Stimulated activated CD8-positive, alpha-beta memory T cell treated with anti-CD3 and anti-CD28 coated beads, Interleukin-2, amount 100 ng/mL, for 1 hour (primary cell): ENCODE measurements at regions not wholly inside any gene's neighbourhood (a gene's known extent, or its start where the extent isn't known, plus 50 kb on each side); places are given as distances from the start of the nearest gene placed in this dataset.

Experiments
- DNase-seq, 2 donors: peaks; one replicate each; pipeline ENCODE4 v3.0.0-alpha.2; 2020; ENCODE audit warnings: low read depth in 2 of 2

DNA sequence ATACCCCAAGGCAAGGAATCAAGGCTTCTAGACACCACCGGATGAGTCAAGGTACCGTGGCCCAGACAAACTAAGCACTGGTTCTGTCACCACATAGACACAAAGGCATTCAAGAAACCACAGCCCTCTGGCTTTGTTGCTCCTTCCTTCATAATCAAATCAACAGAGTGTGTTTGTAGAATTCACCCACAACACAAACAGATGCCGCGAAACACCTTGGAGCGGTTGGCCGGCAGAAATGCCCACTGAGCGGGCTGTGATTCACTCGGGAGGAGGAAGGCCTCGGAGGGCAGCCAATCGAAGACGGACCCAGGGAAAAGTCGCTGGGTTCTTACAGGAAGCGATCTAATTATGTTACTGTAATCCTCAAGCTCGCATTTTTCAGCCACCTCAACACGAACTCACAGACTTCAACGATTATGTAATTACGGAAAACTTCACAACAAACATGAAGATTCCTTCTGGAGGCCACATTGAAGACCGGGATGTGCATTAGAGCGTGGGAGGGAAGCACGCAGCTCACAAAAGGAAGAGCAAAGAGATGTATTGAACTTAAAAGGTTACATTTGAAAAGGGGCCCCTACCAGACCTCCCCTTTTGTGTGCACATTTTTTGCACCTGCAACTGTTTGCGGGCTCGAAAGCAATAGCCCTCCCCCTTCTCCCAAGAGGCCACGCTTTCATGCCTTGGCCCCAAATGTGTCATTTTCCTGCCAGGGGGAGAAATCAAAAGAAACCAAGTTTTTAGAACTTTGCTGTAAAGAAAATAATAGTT lies 184.7 kb upstream of the PREP start:
- no peak for DNase-seq

DNA sequence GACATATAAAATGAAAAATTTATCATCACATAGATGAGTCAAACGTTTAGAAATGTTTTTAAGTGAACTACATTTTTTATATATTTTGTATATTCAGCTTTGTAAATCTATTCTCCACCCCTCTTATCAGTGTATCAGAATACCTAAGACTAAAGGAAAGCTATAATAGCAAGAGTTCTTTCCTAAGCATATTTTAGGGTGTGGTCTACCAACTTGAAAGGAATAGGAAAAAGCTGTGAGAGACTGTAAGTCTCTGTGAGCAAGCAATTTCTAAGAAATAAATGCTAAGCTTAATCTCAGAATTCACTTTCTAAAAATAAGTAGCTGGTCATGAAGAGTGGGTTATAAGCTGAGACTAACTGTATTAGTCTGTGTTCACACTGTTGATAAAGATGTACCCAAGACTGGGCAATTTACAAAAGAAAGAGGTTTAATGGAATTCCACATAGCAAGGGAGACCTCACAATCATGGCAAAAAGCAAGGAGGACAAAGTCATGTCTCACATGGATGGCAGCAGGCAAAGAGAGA lies 175.4 kb upstream of the PREP start:
- DNase-seq: no peak

DNA sequence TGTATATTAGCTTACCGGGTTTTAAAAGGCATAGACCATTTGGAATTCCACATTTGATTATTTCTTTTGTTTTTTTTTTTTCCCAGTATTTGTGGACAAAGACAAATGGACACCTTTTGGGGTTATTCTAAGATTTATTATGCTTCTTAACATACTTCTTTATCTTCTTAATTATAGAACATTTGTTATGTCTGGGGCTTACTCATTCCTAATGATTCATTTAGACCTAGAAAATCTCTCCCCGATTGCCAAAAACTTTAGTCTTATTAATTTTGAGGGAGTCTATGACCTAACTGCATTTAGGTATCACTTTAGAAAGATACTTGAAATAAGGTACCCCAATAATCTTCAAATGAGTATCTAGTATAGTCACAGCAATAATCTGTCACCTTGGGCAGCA lies 170.7 kb upstream of the PREP start:
- DNase-seq: no peak

DNA sequence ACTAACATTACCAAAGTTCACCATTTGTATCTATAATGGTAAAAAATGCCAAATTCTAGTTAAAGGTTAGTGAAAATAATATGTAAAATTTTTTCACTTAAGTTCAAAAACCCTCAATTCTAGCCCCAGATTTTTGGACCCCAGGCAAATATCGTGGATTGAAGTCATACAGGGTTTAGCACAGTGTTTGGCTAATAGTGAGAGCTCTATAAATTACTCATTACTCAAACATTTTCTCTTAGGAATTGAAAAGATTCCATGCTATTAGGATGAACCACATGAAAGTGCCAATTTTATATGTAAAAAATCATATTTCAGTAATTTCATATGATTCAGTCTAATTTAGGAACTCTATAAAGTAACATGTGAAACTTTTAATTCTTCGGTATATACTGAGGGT lies 170.3 kb upstream of the PREP start:
- DNase-seq: no peak

DNA sequence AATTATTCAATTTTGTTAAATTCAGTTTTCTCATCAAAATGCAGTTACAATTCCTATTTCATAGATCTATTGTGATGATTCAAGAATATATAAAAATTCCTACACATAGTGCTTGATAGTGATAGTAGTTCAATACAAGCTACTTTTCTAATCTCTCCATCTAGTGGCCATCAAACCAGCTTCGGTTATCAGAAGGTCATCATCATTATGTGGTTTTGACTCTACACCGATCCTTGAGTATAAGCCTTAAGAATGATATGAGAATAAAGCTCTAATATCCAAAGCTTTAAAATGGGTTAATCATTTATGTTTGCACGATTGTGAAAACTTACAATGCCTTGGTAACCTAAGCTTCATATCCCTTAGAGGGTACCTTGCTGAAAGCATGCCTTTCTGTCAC lies 167.5 kb upstream of the PREP start:
- DNase-seq: no peak

DNA sequence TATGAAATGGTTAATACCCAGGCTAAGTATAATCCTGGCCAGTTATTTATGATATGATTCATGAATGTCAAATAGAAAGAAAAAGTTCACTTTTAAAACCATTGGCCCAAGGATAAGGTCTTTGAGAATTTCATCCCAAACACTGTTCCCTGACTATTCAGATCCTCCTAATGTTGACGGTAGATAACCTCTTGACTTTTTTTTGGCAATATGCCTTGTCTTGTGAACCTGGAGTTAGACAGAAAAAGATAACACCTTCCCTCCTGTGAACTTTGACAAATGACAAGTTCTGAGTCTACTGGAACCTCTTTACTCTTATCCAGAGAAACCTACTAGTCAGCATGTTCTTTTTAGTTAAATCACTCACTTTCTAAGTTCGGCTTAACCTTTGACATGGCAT lies 166.8 kb upstream of the PREP start:
- DNase-seq: no peak

DNA sequence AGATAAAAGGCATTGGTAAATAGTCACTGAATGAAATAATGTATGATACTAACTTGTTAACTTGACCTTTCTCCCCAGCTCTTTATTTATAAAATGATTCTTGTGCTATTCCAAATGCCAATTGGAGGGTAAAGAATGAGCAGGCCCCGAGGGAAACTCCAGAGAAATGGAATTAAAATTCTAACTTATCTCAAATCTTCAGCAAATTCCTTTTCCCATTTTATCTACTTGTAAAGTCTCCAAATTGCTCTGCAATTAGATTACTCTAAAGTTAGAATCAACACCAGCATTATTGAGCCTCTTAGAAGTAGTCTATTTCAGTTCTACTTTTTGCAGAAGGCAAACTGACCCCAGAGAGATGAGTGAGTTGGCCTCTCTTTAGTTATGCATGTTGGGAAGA lies 165.9 kb upstream of the PREP start:
- DNase-seq: no peak

DNA sequence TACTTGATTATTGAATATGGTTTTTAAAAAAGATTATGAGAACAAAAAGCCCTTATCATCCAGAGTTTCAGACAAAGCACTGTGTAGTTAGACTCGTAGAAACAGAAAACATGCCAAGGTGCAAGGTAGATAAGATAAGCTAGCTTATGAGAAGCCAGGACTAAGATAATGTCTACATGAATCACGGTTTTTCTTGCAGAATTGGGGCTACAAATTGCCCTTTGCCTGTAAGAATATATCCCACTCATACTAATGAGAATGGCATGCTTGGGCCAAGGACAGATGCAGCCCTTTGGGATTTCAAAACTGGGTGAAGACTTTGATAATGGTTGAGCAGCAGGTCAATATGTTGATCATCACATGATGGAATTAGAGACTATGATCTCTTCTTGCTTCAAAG lies 165.3 kb upstream of the PREP start:
- DNase-seq: no peak

DNA sequence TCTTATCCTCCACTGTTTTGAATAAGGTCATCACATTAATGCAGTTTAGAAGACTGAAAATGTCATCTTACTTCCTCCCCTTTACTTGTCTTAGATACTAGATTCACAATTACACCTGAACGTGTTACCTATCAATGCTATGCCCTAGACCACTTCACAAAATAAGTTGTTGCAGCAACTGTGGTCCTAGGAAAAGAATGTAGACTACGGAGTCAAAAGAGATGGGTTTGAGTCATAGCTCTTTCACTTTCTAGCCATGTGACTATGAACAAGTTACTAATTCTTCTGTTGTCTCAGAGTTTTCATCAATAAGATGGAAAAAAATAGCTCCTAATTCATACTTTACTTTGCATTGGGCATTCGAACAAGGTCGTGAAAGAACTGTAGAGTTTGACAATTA lies 164.3 kb upstream of the PREP start:
- DNase-seq: no peak

DNA sequence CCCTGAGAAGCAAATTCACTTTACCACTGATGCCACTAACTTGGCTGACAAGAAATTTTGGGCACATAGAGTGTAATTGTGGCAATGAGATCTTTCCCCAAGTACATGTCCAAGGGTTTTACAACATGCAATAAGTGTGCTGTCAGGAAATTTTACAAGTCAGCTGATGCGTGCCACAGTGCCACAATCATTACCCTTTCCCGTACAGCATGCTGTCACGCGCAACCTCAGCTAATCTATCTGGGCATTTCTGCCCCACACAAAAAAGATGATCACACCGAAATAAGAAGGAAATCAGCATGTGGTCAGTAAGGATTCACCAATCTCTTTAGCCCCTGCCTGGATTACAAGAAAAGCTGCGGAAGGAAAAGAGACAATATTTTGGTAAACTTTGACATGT lies 163.6 kb upstream of the PREP start:
- DNase-seq: no peak

DNA sequence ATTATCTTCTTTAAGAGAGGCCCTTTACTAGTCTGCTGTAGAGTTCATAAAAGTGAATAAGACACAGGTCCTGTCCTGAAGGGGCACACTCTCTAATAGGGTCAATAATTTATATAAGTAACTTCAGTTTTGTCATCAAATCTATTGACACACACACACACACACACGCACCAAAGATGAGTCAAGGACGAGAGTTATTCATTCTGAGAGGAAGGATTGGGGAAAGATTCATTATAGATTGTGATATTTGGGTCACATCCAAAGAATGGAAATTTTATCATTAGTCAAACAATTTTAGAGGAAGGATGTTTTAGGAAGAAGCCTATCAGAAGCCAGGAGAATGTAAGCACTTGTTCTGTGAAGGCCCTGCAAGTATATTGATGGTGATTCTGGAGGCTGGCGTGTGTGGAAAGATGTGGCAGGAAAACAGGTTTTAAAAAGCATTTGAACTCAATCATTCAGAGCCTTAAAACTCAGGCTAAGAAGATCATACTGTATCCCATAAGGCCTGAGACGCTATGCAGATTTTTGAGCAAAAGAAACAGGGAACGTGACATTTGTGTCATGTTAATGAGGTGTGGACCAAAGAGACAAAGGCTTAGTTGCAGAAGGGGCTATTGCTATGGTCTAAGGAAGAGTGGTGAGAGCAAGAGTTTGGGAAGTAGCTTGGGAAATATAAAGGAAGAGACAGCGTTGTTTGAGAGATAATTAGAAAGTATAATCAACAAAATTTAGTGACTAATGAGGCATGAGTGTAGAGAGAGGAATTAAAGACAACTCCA lies 161.4 kb upstream of the PREP start:
- DNase-seq: no peak

DNA sequence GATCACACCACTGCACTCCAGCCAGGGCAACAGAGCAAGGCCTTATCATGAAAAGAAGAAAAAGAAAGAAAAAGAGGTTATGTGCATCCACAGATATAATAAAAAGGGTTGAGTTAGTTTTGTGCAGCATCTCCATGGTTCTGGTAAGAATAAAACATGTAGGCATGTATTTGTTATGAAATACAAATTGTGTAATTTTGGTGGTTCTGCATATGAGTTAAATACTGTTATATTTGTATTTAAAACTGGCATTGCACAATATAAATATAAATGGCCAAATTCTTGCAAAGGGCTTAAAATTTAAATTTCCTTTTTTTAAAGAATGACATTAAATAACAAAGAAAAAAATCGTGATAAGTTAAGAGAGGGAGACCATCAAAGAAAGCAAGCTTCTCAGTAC lies 159.1 kb upstream of the PREP start:
- no peak for DNase-seq

DNA sequence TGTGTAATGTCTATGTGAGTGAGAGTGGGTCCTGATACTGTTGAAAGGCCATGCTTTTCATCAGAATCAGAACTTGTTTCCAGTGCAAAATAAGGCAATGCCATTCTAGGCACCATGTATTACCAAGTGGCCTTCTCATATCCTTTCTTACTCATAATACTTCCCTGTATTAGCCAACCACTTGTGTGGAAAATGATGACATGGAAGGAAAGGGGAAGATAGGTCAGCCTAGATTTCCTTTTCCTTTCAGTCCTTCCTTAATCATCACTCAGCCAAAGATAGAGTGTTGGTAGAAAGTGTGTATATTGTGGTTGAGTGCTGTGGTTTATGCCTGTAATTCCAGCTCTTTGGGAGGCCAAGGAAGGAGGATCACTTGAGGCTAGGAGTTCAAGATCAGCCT lies 158.6 kb upstream of the PREP start:
- DNase-seq: no peak

DNA sequence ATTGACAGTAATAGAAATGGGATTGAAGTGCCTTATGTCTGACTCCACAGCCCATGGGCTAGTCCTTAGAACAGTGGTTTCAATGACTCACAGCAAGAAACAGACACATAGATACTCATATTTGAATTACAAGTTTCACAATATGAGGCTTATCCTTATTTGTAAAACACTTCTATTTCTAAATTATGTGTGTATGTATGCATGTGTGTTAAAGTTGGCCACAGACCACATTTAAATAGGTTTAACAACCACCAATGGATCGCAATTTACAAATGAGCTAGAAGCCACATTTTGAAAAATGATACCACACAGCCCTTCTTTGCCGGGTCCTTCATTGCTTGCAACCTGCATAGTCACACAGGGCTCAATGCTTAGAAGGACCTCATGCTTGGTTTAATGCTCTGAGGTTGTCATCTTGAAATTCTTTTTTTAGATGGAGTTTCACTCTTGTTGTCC lies 157.8 kb upstream of the PREP start:
- DNase-seq: no peak

DNA sequence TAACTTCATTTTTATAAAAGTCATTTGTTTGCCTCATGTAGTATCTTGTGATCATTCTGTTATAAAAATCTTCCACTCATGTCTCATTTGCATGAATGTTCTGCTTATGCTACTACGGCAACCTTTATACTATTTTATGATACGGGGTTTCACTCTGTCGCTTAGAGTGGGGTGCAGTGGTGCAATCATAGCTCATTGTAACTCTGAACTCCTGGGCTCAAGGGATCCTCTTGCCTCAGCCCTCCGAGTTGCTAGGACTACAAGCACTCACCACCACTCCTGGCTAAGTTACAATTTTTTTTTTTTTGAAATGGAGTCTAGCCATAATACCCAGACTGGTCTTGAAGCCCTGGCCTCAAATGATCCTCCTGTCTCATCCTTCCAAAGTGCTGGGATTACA lies 154.4 kb upstream of the PREP start:
- DNase-seq: no peak

DNA sequence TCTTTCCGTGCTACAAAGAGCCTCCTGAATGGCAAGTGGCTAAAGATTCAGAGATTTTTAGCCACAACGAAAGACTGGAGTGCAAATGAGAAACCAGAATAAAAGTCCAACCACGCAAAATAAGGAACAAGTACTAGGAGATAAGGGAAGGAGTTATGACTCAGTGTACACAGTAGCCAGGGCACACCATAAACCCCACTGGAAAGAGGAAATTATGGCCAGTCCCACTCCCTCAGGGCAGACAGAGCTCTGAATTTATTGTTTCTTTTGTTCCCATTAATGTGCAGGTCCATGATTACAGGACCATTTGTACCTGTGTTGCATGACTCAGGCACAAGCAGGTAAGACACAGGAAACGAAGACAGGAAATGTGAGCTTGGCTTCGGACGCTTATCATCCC lies 150.3 kb upstream of the PREP start:
- no peak for DNase-seq

DNA sequence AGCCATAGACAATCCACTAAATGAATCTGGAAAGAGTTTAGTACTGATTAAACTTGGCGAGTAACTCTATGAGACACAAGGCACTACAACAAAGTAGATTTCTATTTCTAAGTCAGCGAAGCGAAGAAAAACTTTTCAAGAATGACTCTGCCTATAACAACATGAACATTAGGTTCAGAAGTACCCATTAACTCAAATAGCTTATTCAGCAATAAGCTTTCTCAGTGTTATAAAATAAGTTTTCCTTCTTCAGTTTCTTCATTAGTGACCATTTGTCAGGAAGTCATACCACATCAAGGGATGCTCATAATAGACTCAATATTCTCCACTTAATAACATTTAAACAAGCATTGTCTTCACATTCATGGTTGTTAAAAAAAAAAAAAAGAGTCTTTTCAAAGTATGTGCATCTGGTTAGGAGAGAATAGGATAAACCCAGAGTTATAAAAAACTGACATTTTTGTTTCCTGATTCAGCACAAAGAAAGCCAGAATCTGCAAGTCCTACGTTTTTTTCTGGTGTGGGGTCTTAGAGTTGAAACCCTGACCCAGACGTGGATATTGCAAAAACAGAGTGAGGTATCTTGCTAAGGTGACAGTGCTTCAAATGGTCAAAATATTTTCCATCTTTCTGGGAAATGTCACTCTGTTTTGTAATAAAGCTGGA lies 148.2 kb upstream of the PREP start:
- no peak for DNase-seq

DNA sequence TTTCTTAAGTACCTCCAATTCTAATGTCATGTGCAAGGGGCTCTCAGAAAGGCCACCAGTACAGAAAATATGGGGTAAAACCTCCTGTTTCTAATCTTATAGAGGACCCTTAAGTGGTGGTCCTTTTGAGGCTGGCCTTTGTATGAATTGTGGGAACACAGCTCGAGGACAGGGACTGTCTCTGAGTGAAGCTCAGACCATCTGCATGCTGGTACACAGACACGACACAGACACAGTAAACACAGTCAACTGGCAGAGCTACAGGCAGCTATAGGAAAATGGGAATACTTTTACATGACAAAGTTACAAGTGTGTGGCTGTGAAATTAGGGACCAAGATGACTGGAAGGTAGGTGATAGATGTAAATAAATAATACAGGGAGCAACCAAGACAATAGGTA lies 143.9 kb upstream of the PREP start:
- DNase-seq: no peak

DNA sequence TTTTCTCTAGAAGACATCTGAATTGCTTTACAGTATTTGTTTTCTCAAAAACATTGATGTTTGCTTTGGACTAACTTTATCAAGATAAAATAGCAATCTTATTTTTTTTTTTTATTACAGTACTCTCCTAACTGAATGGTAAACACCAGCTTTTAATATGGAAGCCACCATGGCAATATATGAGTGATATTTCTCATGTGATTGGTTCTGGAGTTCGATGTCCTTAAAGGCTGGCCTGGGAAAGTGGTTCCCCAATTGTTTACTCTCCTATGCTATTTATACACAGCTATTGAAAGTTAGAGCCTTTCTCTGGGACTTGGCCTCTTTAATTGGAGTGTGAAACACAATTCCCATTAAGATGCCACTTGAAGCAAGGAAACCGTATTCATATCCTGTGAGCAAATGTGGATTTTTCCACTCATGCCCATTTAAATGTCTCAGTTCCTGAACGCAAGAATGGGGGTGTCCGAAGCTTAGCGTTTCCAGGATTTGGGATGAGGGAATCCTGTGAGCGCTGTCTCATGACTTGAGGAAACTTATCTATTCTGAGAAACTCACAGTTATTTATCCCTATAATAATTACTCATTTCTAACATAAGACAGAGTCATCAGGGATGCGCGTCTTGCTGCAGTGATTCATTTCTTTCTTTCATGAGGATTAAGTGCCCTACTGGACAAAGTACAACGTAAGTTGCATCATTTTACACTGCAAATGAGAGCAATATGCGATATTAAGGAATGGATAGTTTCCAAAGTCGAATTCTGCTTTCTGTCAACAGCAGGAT lies 143.3 kb upstream of the PREP start:
- no peak for DNase-seq

DNA sequence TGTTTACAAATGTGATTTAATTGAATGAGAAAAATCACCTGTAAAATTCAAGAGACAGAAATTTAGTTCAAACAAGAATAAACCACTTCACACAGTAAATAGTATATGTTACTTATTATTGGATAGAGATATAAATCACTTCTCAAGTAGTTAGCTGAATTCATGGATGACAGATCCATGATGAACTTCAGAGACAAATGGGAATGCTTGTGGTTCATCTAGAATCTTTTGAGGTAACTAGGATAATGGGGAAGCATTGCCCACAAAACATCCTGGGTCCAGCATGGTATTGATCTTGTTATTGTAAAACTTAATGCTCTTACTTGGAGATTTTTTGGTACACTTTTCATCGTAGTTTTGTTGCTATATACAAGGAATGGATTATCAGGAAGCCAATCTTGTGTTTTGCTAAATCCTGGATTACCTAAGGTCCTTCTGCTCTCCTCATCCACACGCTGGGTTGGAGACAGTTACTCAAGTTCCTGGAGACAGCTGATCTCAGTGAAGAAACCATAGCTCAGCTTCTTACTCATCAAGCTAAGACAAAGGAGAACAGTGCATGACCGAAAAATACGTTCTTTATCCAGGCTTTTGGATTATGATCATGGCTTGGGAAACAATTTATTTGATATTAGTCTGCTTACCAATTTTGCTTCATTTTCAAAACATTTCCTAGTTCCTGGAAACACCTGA lies 142.5 kb upstream of the PREP start:
- no peak for DNase-seq

DNA sequence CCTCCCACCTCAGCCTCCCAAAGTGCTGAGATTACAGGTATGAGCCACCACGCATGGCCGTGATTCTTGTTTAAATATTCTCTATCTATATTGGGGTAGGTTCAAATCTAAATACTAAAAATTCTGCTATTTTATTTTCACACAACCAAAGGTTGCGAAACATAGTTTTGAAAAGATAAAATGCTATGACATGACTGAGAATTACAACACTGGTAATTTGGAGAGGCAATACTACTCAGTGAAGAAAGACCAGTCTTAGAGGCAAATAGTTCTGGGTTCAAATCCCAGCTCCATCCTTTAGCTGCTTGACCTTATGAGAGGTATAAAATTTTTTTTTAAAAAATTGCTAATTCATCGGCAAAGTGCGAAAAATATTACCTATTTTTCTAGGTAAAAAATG lies 137.0 kb upstream of the PREP start:
- DNase-seq: no peak
